Fibroblast of pulmonary artery (primary cell): ENCODE measurements at regions not wholly inside any gene's neighbourhood (a gene's known extent, or its start where the extent isn't known, plus 50 kb on each side); places are given as distances from the start of the nearest gene placed in this dataset.

Experiments used
- DNase-seq: peaks from one replicate; pipeline ENCODE4 v3.0.0-alpha.2; 2010; ENCODE audit warnings: low read depth
- H3K4me3 ChIP-seq: replicated peaks from 2 replicates; pipeline ENCODE4 v1.5.1; 2011; ENCODE audit warnings: low read depth, mild to moderate bottlenecking, control low read depth, low read length, moderate library complexity
- TF ChIP-seq, protein P1 (sequence below): IDR thresholded peaks from 2 replicates; pipeline ENCODE4 v1.5.1; 2011; ENCODE audit warnings: mild to moderate bottlenecking, control low read depth, low read length, inconsistent platforms; ENCODE audit errors: missing control alignments

DNA sequence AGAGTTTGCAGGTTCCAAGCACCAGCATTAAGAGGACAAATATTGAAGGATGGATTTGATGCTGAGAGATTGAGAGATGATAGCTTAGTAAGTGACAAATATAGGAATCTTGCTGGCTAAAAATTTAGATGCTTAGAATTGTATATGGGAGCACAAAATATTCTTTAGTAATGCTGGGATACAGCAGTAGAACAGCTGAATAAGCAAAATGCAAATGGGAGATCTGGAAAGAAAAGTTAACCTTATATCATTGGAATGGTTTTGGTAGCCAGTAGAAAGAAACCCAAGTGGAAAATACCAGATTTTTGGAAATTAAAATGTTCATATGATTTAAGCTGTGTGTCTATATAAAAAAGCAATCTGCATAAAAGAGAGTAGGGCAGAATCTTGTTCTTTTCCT lies 308.6 kb upstream of the CPEB2 start:
- TF ChIP-seq, protein P1, sequence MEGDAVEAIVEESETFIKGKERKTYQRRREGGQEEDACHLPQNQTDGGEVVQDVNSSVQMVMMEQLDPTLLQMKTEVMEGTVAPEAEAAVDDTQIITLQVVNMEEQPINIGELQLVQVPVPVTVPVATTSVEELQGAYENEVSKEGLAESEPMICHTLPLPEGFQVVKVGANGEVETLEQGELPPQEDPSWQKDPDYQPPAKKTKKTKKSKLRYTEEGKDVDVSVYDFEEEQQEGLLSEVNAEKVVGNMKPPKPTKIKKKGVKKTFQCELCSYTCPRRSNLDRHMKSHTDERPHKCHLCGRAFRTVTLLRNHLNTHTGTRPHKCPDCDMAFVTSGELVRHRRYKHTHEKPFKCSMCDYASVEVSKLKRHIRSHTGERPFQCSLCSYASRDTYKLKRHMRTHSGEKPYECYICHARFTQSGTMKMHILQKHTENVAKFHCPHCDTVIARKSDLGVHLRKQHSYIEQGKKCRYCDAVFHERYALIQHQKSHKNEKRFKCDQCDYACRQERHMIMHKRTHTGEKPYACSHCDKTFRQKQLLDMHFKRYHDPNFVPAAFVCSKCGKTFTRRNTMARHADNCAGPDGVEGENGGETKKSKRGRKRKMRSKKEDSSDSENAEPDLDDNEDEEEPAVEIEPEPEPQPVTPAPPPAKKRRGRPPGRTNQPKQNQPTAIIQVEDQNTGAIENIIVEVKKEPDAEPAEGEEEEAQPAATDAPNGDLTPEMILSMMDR, result no peak
- H3K4me3 ChIP-seq, result no peak overlapping the region
- no peak for DNase-seq

DNA sequence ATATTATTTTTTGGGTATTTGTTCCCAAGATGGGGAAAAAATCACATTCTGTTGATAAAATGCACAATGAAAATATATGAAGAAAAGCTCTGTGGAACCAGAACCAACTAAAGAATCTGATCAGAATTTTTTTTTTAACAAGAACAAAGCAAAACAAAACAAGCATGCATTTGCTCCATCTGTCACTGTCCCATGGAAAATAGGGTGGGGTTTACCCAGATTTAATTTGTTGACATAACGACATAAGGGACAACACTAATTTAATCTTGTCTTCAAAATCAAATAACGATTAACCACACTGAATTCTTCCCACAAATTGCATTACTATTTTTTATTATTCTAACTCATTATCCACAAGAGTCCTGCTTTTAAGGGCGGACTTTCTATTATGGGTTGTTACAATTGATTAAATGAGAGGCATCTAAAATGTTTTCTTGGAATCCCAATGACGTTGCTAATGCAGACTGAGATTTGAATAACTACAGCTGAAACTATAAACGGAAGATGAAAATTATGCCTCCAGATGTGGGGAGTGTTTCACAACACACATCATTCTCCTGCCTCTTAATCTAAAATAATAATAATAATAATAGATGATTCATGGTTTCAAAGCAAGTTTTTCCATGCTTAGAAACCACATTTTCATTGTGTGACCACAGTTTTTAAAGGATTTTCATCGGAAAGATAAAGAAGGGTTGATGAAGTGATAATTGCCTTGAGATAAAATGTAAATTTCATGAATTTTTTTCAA lies 307.0 kb upstream of the CPEB2 start:
- no peak for DNase-seq
- TF ChIP-seq, protein P1, result no peak
- H3K4me3 ChIP-seq, result no peak overlapping the region

DNA sequence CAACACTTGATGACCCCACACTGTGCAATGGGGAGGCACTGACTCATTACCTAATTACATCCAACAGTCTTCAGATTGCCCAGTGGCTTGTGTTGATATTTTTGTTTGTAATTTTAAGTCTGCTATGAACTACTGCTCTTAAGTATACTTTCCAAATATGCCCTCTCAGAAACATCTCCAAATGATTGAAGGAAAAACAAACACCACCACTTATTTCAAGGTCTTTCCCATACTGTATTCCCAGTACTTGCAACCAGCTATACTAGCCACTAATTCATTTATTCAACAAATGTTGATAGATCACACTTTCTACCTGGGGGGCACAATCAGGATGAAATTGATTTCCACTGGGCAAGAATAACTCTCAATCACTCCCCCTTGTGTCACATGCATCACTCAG lies 302.2 kb upstream of the CPEB2 start:
- no peak for DNase-seq
- TF ChIP-seq, protein P1, result no peak
- no peak overlapping the region for H3K4me3 ChIP-seq

DNA sequence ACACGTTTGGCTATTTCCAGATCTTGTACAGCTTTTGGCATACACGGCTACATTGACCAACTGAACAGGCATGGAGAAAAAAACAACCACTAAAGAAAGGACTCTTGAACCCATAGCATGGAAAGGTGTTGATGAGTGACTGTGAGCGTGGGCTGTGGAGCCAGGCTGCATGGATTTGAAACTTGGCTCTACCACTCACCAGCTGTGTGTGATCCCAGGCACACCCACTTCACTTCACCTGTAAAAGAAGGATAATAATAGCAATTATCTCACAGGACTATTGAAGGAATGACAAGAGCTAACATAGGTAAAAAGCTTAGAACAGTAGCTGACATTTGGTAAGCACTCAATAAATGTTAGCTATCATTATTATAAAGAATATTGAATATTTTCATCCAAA lies 301.7 kb upstream of the CPEB2 start:
- H3K4me3 ChIP-seq, result no peak overlapping the region
- TF ChIP-seq, protein P1, result no peak
- no peak for DNase-seq

DNA sequence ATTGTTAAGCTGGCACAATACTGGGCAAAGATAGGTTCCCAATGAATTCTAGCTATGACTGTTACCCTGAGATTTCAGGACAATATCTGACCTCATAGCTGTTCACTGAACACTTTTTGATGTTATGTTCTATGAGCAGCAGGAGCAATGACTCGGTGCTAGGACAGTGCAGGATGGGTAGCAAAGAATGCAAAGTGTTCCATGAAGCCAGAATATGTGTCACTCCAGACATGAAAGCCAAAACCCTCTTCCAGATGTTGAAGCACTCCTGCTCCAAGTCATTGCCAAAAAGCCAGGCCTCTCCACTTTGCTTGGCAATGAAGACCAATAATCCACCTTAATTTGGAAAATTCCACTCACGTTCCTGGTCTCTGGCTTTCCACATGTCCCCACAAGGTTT lies 300.9 kb upstream of the CPEB2 start:
- no peak for DNase-seq
- no peak overlapping the region for H3K4me3 ChIP-seq
- TF ChIP-seq, protein P1, result no peak

DNA sequence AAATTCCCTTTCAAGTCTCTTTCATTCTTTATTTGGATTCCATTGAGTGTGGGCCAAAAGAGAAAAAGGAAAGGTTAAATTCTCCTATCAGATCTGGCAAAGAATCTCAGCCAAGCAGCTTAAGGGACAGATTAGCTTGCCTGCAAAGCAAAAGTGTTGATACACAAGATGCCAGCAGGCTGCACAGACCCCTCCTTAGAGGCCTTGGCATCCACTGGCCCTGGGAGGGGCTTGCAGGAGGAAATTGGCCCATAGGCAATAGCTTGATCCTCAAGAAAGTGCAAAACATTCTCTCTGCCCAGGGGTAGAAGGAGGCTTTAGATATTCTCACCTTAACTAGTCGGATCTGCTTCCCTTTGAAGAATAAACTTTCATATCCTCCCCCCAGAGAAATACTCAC lies 300.4 kb upstream of the CPEB2 start:
- no peak for DNase-seq
- TF ChIP-seq, protein P1, result no peak
- H3K4me3 ChIP-seq, result no peak overlapping the region

DNA sequence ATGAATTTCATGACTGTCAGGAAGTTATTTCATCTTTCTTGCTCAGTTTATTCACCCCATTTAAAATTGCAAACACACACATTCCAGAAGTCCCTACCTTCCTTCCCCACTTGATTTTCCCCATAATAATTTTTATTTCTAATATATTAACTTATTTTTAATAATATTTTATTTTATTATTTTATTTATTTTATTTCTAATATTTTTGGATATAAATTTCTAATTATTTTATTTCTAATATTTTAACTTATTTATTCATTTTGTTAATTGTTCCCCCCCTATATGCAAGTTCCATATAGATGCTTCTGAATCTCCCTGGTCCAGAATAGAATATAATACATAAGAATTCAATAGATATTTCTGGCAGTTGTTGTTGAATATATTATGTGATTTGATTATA lies 293.7 kb upstream of the CPEB2 start:
- no peak for DNase-seq
- TF ChIP-seq, protein P1, result no peak
- no peak overlapping the region for H3K4me3 ChIP-seq
